Brain pericyte (primary cell): ENCODE measurements at regions not wholly inside any gene's neighbourhood (a gene's known extent, or its start where the extent isn't known, plus 50 kb on each side); places are given as distances from the start of the nearest gene placed in this dataset.

ENCODE experiments used
- DNase-seq: peaks from one replicate; pipeline ENCODE4 v3.0.0-alpha.2; 2012; ENCODE audit warnings: low read depth, low spot score

GRCh38 chr22:48665311-48665995 lies 1162.2 kb downstream of the BRD1 start:
- DNase-seq = no peak

DNA sequence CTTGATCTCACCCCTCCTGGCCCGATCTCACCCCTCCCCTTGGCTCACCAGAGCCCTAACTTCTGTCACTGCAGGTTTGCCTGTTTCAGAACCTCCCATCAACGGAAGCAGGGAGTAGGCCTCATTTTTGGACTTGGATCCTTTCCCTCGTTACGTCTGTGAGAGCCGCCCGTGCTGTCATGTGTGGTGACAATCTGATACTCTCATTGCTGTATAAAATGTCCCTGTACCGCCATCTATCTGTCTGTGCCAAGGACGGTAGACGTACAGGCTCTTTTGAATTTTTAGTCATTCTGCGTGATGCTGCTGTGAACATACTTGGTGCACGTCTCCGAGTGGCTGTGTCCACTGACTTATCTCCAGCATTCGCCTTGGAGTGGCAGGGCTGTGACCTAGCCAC lies 1163.1 kb downstream of the BRD1 start:
- DNase-seq = no peak

DNA sequence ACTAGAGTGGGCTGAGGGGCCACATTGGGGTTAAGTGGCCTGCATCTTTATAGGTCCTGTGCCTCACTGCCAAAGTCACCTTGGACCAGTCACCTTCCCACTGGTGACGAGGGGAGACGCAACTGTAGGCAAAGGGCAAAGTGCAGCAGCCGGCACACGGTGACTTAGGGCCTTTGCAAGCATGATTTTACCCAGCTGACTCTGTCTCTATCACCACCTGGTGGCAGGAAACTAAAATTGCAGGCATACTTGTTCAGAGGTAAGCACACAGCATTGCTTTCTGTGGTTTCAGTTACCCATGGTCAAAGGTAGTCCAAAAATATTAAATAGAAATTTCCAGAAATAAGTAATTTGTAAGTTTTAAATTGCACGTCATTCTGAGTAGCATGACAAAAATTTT lies 1164.4 kb downstream of the BRD1 start:
- no peak for DNase-seq

- DNase-seq = no peak
Measured at GRCh38 chr22:48662476-48663135, 1165.1 kb downstream of the BRD1 start.

DNA sequence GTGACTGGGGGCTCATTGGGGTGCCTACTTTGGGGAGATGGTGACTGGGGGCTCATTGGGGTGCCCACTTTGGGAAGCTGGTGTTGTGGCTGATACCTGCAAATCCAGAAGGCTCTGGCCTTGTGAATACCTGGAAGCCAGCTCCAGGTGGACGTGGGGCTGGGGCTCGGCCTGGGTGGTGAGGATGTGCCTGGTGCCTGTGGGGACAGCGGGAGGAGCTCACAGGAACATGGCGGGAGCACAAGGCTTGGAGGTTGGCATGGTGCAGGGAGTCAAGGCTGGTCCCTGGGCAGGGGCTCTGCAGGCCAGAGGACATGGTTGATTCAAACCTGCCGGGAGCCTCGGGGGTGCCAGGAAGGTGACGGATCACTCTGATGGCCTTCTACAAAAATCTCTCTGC lies 1165.7 kb downstream of the BRD1 start:
- DNase-seq = no peak

DNA sequence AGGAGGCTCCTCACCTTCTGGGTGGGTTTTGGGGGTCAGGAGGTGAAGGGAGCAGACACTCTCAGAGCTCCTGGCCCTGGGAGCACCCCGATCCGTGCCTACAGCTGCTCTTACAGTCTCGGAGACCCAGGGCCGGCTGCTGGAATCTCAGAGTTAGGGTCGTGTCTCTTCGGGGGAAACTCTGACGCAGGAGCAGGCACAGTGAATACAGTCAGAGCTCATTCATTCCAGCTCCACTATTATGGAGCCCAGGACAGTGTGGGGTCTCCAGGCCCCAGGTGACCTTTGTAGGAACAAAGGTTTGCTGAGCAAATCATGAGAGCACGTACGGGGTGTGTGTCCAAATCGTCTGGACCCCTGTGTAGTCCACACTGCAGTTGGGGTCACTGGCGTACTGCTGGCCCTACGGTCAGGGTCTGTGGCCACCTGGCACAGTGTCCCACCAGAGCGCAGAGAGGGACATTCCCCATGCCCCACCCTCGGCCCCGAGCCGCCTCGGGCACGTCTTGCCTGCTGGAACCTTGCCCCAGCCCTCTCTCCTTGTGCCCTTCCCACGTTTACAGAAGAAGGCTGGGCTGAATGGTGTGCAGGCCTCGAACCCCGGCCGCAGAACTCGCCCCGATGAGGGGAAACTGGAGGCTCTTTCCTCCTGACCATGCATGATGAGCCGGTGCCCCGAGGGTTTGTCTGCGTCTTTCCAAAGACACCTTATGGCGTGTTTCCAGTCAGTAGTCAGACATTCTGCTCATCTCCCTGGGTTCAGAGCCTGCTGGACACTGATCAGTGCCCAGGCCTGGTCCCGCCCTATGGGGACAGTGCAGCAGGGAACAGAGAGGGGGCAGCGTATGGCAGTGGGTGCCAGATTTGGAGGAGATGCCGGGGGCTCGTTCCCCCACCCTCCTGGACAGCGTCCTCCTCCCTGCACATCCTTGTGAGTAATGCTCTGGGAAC lies 1166.6 kb downstream of the BRD1 start:
- DNase-seq = no peak

DNA sequence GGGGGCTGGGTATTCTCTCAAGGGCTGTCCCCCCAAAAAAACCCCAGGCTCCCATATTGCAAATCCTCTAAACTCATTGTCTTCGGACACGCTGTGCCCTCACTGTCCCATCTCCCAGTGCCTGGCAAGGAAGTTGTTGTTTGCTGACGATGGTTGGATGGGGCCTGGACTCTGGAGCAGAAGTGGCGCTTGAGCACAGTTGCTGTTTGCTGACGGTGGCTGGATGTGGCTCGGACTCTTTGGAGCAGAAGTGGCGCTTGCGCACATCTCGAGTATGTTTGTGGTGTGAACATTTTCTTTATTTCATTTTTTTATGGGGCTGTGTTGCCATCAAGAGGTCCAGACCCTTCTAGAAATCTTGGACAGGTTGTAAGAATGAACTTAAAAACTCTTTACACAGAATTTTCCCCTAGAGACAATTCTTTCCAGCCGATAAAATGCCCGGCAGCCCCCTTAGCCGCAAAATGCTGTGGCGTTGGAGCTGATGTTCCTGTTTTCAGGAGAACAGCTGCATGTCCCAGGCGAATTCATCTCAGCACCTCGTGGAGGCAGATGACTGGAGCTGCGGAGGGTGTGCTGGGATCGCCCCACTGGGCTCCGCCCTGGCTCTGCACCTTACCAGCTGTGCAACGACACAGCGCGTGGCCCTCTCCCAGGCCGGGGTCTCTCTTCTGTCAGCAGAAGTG lies 1167.4 kb downstream of the BRD1 start:
- no peak for DNase-seq

DNA sequence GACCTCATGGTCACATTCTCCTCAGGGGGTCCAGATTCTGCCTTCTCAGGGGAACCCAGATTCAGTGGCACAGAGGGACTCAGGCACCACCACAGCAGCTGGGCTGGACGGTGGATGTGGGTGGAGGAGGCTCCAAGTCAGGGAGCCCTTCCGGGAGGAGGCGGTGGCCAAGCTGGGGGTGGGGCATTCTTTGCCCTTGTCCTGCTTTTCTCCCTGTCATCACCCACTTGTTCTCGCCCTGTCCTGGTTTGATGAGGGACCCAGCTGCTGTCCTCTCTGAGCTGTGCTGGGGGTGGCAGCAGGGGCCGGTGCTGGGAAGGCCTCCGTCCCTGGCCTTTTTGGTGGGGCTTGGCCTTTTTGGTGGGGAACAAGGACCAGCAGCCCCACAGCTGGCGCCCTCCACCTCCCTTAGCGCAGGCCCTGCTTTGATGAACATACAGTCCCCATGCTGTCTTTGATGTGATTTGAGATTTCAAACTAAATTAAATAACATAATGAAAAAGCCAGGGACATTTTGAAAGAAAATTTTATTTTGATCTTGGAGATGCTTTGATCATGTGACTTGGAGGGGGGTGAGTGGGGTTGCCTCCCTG lies 1168.2 kb downstream of the BRD1 start:
- DNase-seq = no peak

GRCh38 chr22:48658871-48659270 lies 1168.8 kb downstream of the BRD1 start:
- no peak for DNase-seq

DNA sequence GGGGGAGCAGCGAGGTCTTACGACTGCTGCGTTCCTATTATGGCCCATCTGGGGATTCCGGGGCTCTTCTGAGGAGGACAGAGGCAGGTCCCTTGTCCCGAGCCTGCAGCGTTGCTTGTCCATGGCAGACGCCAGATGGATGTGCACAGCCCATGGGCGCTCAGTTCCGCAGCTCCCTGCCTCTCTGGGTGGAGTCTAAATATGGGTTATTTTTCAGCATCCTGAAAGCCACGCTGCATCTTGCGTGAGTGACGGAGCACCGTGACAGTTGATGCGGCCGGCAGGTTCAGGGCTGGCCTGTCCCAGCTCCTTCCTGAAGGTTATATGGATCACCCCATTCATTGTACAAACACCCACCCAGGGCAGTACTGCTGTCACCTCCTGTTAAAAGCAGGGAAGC lies 1169.4 kb downstream of the BRD1 start:
- no peak for DNase-seq

GRCh38 chr22:48654492-48654891 lies 1173.2 kb downstream of the BRD1 start:
- DNase-seq = no peak

DNA sequence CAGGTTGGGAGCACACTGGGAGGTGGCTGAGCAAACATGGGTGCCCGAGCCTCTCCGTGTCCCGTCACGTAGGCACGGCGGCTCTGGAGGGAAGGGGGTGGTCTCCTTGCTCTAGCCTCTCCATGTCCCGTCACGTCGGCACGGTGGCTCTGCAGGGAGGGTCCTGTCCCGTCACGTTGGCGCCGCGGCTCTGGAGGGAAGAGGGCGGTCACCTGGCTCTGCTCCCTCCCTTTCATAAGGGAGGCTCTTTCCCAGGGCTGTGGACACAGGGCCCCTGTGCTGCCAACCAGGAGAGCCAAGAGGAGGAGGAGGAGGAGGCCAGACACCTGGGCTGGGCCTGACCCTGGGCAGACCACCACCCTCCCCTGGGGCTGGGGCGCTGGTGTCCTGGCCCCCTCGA lies 1173.7 kb downstream of the BRD1 start:
- no peak for DNase-seq

- DNase-seq = no peak
Measured at GRCh38 chr22:48653306-48653705, 1174.4 kb downstream of the BRD1 start.

GRCh38 chr22:48652796-48653195 lies 1174.9 kb downstream of the BRD1 start:
- DNase-seq = no peak

DNA sequence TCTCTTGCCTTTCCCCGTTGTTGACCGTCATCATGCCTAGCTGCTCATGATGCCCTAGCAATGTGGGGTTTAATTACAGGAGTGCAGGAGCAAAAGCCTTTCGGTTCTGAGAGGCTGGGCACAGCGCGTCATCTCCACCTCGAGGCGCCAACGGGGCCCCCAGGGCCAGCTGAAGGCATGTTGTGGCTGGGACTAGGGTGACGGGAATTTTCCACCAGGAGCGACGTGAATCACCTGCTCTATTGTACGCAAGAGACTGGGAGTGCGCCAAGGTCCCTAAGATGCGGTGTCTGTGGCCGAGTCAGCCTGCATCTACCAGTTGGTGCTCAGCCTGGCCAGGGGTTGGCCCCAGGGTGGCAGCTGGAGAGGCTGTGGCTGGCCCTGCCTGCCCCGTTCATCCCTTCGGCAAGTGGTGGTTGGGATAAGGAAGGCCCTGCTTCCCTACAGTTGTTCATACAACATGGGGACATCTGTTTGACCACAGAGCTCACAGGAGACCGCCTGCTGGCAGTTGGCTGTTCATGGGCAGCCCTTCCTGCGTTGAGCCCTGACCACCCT lies 1175.6 kb downstream of the BRD1 start:
- no peak for DNase-seq

- no peak for DNase-seq
Measured at GRCh38 chr22:48651036-48651890, 1176.4 kb downstream of the BRD1 start.

GRCh38 chr22:48650323-48651035 lies 1177.2 kb downstream of the BRD1 start:
- DNase-seq = no peak

DNA sequence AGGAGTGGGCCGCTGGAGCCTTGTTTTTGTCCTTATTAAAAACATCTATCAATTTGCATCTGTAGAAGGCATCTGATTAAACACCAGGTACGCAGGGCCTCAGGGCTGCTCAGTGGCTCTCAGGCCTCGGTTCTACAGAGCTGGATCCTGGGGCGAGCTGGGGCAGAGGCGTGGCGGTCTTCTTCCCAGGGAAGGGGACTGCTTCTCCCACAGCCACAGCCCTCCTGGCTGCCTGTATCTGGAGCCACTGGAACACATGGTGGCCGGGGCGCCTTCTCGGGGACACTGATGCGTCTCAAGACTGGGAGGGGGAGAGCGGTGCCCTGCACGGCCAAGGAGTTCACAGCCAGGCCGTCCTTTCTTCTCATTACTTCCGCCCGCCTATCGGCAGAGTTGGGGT lies 1178.2 kb downstream of the BRD1 start:
- DNase-seq = no peak

DNA sequence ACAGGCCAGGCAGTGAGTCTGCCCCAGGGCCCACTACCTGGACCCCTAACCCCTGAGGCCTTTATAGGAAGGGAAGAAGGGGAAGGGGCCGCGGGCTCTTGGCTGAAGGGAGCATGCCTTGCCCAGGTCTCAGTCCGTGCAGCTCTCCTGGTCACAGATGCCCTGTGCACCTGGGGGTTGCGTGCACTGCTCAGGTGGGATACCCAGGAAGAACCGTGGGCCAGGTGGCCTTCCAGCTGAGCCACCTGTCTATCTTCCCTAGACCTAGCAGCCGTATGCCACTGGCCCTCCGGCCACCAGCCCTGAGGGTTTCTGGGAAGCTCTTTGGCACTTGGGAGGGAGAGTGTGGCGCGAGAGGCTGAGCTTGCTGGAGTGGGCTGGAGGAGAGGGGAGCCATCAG lies 1178.6 kb downstream of the BRD1 start:
- DNase-seq = no peak
